SK-N-MC (cell line): ENCODE measurements at regions not wholly inside any gene's neighbourhood (a gene's known extent, or its start where the extent isn't known, plus 50 kb on each side); places are given as distances from the start of the nearest gene placed in this dataset.

Experiments
- EZH2 ChIP-seq: fragments of 200-600 bp; sonication (generic); IDR thresholded peaks from one replicate; pipeline ENCODE4 v1.6.1; 2017; ENCODE audit warnings: antibody characterized with exemption
- FOXP2 ChIP-seq: optimal IDR thresholded peaks from 2 replicates; pipeline ENCODE3; 2011; ENCODE audit warnings: mild to moderate bottlenecking, moderate library complexity; ENCODE audit not compliant: insufficient read depth; ENCODE audit errors: extremely low read length, control extremely low read depth
- POLR2AphosphoS5 ChIP-seq: IDR thresholded peaks from 2 replicates; pipeline ENCODE4 v1.6.1; 2012; ENCODE audit warnings: mild to moderate bottlenecking, low read depth, low read length, borderline replicate concordance

DNA sequence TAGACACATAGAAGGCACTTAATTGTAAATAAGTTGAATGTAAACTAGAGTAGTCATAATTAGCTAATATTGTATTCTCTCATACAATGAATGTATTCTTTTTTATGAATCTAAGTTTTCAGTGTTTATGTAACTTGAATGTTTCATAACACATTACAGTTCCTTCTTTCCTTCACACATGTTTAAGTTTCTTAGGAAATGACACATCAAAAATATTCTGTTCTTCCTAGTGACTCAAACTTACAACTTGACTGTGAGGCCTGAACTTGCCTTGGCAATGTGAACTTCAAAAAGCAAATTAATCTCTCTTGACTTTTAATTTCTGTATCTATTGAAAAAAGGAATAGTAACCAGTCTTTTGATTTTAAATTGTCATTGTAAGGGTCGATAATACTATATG lies 700.1 kb downstream of the KCNT2 start:
- TF ChIP-seq EZH2 (no peak), POLR2AphosphoS5 (no peak), FOXP2 (no peak)
